Ovary (tissue), 7 donors: ENCODE measurements at regions not wholly inside any gene's neighbourhood (a gene's known extent, or its start where the extent isn't known, plus 50 kb on each side); places are given as distances from the start of the nearest gene placed in this dataset.

Experiments
- DNase-seq, 5 donors: peaks; one replicate each; pipeline ENCODE4 v3.0.0-alpha.2; 2019 to 2020
- H3K27ac ChIP-seq, 2 donors: fragments of 200-600 bp; one replicate each; pipeline versions ENCODE4 v1.5.1 to v1.8.0; 2019 to 2022
- H3K27me3 ChIP-seq: fragments of 200-600 bp; one replicate; pipeline ENCODE4 v1.8.0; 2022
- H3K36me3 ChIP-seq: fragments of 200-600 bp; sonication (generic); one replicate; pipeline ENCODE4 v1.5.1; 2019
- H3K4me1 ChIP-seq: one replicate; pipeline ENCODE4 v1.8.1; 2013; ENCODE audit warnings: mild to moderate bottlenecking, moderate library complexity; ENCODE audit not compliant: insufficient read depth
- H3K4me3 ChIP-seq: fragments of 200-600 bp; sonication (generic); one replicate; pipeline ENCODE4 v1.5.1; 2017
- H3K9me3 ChIP-seq, 2 donors: fragments of 200-600 bp in 1 of 2; sonication (generic) in 1 of 2; one replicate each; pipeline versions ENCODE4 v1.5.1 to v1.8.1; 2013 to 2019; ENCODE audit warnings: mild to moderate bottlenecking in 1 of 2, moderate library complexity in 1 of 2
- CTCF ChIP-seq, 3 donors: fragments of 450-650 bp in 2 of 3; fragments of 200-600 bp in 1 of 3; IDR thresholded peaks; one replicate each; pipeline versions ENCODE4 v1.5.1 to v1.8.0; 2016 to 2022; ENCODE audit warnings: antibody characterized with exemption in 3 of 3, mild to moderate bottlenecking in 1 of 3
- EP300 ChIP-seq: sonication (generic); formaldehyde crosslinking; IDR thresholded peaks from one replicate; pipeline ENCODE4 v1.6.1; 2017; ENCODE audit warnings: antibody characterized with exemption
- POLR2A ChIP-seq: fragments of 450-650 bp; IDR thresholded peaks from one replicate; pipeline ENCODE4 v1.6.1; 2017; ENCODE audit warnings: antibody characterized with exemption, mild to moderate bottlenecking, moderate library complexity
- WGBS, 3 donors: extraction: QIAGEN DNeasy Blood & Tissue Kit in 1 of 3; methylation state at CpG; one replicate each; pipeline versions ENCODE4 v1.1.5 to v1.1.7; 2013 to 2017; 5-methylcytosine and 5-hydroxymethylcytosine counted together
- intact Hi-C, 4 donors: fragments of 100-400 bp; cut with DNase I; formaldehyde crosslinking; loops; one replicate each; pipeline versions ENCODE4 v1.11.0 to v1.15.1; 2022 to 2023
- donor health status: DM: no; HTN: no; CAD: no; lungs with moderate emphysema.
- donor health status: DM: no; HTN: no; CAD: no.
- donor health status: Bipolar disorder and iron deficiency.
- donor health status: DM: no; HTN: no; CAD: no.
- donor health status: DM: yes; HTN: yes; CAD: no.

- intact Hi-C loops: loop anchor here in 1 of 4 donors (10.0 kb wide), 1 partner anchor 57 kb away; no protein-coding TSS in a partner anchor
- no peak overlapping the region for H3K27ac ChIP-seq
- H3K9me3 ChIP-seq: no peaks in the 10 kb centered on the region
- H3K4me3 ChIP-seq: no peak overlapping the region
- no peak for TF ChIP-seq POLR2A
- TF ChIP-seq CTCF (IDR thresholded peaks at IDR 0.05): no peak
- TF ChIP-seq EP300: no peak
- no peaks in the 10 kb centered on the region for H3K36me3 ChIP-seq
- DNase-seq: no peak
- WGBS, 3 donors: 11 to 22% (median 12%) methylated on average over 2 of the region's 2 CpGs
- H3K4me1 ChIP-seq: peaks cover 8% of the 10 kb centered on the region
- H3K27me3 ChIP-seq: no peaks in the 10 kb centered on the region
Measured at GRCh38 chr20:48017509-48017908, 232.2 kb upstream of the SULF2 start.

GRCh38 chr20:48015943-48016723 lies 230.9 kb upstream of the SULF2 start:
- peak; percentile 55 to 69 (median 61) for DNase-seq
- no peaks in the 10 kb centered on the region for H3K9me3 ChIP-seq
- H3K27me3 ChIP-seq: no peaks in the 10 kb centered on the region
- intact Hi-C loops: loop anchor here in 1 of 4 donors (10.0 kb wide), 1 partner anchor 59 kb away; no protein-coding TSS in a partner anchor
- H3K4me3 ChIP-seq: no peak overlapping the region
- H3K4me1 ChIP-seq: peaks cover 8% of the 10 kb centered on the region
- TF ChIP-seq POLR2A (no peak), CTCF (IDR thresholded peaks at IDR 0.05) (no peak), EP300 (no peak)
- WGBS, 3 donors: 23 to 35% (median 25%) methylated on average over 11 of the region's 11 CpGs
- H3K36me3 ChIP-seq: no peaks in the 10 kb centered on the region
- no peak overlapping the region for H3K27ac ChIP-seq

GRCh38 chr20:48015141-48015910 lies 230.0 kb upstream of the SULF2 start:
- no peak for DNase-seq
- Histone ChIP-seq H3K27ac (no peak overlapping the region), H3K9me3 (no peaks in the 10 kb centered on the region), H3K4me3 (no peak overlapping the region), H3K4me1 (peaks cover 8% of the 10 kb centered on the region), H3K36me3 (no peaks in the 10 kb centered on the region), H3K27me3 (no peaks in the 10 kb centered on the region)
- intact Hi-C loops: loop anchor here in 1 of 4 donors (10.0 kb wide), 1 partner anchor 59 kb away; no protein-coding TSS in a partner anchor
- no peak for TF ChIP-seq CTCF (IDR thresholded peaks at IDR 0.05)
- TF ChIP-seq POLR2A: no peak
- TF ChIP-seq EP300: no peak
- WGBS, 3 donors: 34 to 43% (median 38%) methylated on average over 8 of the region's 8 CpGs

- H3K27ac ChIP-seq: no peak overlapping the region
- H3K4me1 ChIP-seq: peaks cover 8% of the 10 kb centered on the region
- H3K27me3 ChIP-seq: no peaks in the 10 kb centered on the region
- no peaks in the 10 kb centered on the region for H3K9me3 ChIP-seq
- no peak for TF ChIP-seq POLR2A
- no peak for TF ChIP-seq EP300
- WGBS, 3 donors: 21 to 57% (median 38%) methylated on average over 2 of the region's 2 CpGs
- no peaks in the 10 kb centered on the region for H3K36me3 ChIP-seq
- intact Hi-C loops: loop anchor here in 1 of 4 donors (10.0 kb wide), 1 partner anchor 62 kb away; no protein-coding TSS in a partner anchor
- no peak overlapping the region for H3K4me3 ChIP-seq
- DNase-seq: peak in 1 of 5 donors; percentile 3
Measured at GRCh38 chr20:48012401-48012974, 227.2 kb upstream of the SULF2 start.
